ENCODE measurements at regions not wholly inside any gene's neighbourhood (a gene's known extent, or its start where the extent isn't known, plus 50 kb on each side); places are given as distances from the start of the nearest gene placed in this dataset.

DNA sequence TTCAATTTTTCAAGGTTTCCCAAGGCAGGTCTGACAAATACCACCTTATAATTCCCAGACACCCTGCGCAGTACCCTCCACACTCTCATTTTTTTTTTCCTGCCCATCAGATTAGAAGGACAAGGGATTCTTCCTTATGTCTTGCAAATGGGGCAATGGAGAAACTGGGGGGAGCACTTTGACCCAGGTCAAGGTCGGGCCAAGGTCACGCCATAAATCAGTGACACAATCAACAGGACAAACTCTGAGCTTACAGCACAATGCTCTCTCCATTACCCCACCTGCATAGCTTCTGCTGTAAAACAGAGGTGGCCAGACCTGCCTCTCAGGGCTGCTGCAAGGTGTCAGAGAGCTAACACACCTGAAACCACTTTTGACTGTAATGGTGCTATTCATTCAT, 254.4 kb upstream of the ZMIZ1 start:
- no peak for DNase-seq (ENCODE audit: low read depth in 2 of 2)

DNA sequence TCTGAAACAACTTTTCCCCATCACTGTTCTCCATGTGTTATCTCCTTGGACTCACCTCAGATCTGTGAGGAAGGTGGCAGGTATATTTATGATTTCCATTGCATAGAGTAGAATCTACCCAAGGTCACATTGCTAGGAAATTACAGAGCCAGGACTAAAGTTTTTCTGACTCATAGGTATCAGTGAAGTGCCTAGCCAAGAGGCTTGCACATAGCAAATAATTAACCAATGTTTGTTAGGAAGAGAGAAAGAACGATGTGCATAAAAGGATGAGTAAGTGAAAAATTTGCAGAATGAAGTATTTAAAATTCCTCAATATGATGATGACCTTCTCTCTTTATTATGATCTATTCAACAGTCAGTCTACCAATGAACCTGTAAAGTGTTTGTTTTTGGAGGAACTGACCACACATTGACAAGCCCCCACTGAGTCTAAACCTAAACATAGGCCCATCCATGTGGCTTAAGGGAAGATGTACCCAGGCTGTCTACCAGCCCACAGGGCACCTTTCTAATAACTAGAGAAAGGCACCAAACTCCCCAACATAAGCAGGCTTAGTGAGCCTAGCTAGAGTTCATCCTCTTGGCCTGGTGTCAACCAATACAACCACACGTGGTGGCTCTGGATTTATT, 252.9 kb upstream of the ZMIZ1 start:
- no peak for DNase-seq (ENCODE audit: low read depth in 2 of 2)

DNA sequence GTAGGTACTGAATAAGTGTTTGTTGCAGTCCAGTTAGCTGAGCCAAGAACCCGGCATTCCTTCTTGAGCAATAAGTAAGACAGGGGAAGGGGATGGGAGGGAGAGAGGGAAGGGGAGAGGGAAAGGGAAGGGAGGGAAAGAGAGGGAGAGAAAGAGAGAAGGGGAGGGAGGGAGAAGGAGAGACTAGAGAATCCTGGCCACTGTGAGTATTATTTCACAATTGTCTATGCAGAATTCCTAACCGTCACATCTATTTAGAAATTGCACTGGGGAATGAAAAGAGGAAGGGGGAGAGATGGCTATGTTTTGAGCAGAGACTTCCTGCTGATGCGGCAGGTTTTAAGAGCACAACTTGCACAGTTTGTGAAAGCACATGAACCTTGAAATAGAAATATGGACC, 251.4 kb upstream of the ZMIZ1 start:
- peak in 1 of 2 experiments; percentile 15 for DNase-seq (ENCODE audit: low read depth in 2 of 2)

DNA sequence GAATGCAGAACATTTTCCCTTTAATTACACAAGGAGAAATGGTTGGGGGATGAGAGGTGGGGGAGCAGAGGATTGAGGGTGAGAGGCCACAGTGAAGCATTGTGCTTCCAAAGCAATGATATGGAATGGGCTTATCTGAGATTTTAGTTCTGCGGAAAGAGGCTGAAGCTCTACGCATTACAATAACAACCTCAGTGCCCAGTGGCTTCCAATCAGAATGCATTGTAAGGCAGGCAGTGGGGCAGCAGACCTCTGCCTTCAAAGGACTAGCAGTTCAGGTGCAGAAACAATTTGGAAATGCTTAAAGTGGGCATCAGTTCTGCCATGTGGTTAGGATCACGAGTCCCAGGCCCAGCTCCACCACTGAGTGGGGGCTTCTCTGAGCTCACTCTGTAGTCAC, 251.0 kb upstream of the ZMIZ1 start:
- DNase-seq (ENCODE audit: low read depth in 2 of 2): no peak

DNA sequence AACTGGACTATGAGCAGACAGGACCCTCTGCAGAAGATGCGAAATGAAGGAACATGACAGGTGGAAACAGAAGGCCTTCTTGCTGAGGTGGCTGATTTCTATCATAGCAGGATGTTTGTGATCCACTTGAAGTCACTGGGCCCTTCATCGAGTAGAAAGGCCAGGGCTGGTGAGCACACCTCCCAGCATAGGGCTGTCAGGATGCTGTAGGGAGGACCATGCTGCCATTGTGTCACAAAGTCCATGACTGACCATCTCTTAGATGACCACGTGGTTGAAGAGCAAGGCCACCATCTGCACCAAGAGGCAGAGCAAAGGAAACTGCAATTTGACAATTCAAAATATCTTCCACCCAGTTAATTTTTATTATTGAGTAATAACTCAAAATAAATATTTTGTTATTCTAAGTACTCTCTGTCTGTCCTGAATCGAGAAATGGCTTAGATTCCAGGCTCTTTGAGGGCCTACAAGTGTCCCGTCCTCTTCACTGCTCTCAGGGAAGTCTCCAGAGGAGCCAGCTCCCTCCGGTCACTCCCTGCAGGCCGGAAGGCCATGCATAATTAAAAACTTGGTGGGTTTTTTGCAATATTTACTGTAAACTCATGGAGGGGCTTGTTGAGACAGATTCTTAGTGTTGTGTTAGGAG, 249.3 kb upstream of the ZMIZ1 start:
- no peak for DNase-seq (ENCODE audit: low read depth in 2 of 2)

DNA sequence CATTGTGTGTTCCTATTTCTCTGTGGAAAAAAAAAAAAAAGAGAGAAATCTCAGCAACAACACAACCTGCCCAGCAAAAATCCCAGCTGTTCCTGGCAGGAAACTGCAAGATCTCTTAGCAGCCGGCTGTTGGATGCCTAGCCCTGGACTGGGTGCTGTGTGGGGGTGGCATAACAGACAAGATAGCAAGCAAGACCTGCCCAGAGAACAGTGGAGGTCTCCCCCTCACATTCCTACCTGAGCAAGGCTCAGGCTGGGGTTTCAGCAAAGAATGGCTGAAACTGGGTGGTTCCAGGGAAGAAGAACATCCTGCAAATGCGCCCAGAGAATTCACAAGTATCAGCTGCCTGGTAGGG, 248.8 kb upstream of the ZMIZ1 start:
- no peak for DNase-seq (ENCODE audit: low read depth in 2 of 2)

DNA sequence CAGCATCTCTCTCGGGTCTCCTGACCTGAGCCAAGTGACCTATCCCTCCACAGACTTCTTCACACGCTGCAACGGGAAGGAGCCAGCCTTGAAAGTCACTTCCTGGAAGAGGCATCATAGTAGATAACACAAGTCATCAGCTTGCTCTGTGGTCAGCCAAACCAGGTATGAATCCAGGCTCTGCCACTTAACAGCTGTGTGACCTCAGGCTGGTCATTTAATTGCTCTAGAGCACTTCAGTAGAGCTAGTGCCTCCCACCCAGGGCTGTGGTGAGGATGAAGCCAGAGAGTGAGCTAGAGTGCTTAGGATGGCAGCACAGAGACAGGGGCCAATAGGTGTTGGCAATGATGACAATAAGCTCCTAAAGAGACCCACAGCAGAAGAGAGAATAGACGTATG, 247.7 kb upstream of the ZMIZ1 start:
- no peak for DNase-seq (ENCODE audit: low read depth in 2 of 2)

DNA sequence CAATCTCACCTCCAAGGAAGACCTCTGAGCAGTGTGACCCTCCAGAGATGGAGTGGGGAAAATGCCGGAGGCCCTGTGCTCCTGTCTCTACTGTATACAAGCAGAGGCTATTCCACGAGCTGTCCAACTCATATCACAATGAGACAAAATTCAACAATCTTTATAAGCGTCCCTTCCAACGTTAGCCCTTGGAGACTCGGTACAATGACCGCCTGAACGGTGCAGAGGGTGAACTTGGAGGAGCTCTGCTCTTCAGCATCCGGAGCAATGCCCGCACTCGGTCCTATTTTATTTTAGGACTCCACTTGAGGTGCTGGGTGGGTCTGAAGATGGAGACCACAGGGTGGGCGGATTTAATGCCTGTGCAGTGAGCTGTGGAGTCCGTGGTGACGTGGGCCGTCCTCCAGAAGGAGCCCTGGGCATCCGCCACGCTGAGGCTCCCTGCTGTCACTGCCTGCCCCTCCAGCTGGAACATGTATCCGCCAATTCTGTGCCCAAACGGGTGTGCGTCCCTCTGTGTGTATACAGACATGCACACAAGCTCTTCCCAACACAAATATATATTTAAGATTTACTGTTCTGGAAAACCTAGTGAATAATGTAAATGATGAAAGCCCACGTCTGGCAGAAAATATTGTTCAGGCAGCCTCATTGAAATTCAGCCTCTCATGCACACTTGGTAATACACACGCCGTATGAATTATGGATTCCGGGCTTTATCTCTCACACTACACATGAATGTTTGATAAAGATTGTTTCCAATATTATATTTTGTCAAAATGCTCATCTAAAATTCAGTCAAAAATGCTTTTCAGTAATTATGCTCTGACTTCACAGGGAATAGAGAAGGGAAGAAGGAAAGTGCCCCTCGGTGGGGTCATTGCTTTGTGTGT, 239.9 kb upstream of the ZMIZ1 start:
- no peak for DNase-seq (ENCODE audit: low read depth in 2 of 2)

DNA sequence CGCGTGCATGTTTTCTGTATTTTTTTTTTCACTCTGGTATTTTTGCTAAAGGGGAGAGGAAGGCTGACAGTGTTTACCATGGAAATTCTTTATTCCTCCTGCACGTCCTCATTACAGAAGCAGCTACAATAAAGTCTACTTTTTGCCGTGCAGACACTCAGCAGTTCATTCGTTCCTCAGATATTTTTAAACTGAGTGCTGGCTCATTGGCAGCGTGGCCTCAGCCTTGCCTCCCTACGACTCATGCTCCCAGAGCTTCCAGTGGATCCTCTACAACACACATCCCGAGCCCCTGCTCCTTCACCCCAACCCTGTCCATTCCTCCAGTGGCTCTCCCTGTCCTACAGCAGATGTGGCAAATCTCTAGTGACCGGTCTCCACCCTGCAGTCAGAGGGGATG, 239.2 kb upstream of the ZMIZ1 start:
- DNase-seq (ENCODE audit: low read depth in 2 of 2): no peak

DNA sequence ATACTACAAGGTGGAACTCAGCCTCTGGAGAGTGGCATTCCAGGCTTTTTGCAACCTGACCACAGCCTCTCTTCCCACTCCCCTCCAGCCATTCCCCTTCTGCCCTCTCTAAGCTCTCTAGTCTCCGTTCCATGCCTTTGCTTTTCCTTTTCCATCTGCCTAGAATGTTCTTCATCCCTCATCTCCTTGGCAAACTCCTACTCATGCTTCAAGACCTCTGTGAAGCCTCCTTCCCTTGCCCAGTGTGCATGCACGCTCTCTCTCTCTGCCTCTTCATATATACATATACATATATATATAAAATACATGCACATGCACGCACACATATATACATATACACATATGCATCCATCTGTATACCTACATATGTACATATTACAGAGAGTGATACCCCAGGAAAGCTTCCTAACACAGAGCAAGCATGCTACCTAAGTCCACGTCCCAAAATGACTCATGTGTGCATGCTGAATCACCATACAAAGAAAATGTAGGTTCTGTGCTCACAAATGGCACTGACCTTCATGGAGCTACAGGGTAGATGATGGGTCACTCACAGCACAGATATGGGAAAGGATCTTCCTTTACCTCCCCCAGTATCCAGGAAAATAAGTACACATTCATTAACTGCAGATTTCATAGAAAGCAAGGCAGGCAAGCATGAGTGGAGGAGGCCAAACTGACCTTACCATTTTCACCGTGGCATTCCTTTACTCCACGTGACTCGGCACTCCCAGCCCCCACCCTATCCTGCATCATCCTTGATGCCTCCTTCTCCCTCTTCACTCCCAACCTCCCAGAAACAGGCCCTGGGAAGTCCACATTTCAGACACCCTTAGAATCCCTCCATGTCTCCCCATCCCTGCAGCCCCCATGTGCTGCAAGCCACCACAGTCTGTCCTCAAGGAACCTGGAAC, 238.4 kb upstream of the ZMIZ1 start:
- no peak for DNase-seq (ENCODE audit: low read depth in 2 of 2)

DNA sequence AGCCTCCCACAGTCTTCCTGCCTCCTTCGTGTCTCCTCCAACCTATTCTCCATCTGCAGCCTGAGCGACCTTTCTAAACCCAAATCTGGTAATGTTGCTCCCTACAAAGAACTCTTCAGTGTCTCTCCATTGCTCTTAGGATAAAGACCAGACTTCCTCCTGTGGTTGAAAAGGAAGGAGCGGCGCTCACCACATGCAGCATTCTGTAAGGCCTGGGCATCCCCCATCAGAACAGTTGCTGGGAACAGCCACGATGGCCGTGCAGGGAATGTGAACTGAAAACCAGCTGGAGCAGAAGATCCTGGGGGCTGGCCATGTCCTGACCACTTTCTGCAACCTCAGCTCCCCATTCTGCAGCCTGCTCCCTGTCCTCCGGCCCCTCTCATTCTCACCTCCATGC, 237.8 kb upstream of the ZMIZ1 start:
- no peak for DNase-seq (ENCODE audit: low read depth in 2 of 2)

DNA sequence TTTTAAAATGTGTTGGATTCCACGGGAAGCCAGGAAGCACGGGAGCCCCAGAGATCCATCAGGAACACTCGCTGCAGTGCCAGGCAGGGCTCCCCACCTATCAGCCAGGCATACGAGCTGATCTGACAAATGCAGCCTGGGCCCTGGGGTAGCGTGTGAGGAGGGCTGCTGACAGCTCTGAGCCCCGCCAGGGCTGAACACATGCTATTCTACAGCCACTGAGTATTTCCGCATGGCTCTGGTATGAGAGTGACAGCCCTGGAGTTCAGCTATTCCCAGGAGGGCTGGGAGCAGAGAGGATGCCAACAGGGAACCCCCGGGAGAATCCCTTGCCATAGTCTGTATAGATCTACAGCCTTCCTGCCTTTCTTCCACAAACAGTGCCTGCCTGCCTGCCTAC, 237.3 kb upstream of the ZMIZ1 start:
- no peak for DNase-seq (ENCODE audit: low read depth in 2 of 2)

DNA sequence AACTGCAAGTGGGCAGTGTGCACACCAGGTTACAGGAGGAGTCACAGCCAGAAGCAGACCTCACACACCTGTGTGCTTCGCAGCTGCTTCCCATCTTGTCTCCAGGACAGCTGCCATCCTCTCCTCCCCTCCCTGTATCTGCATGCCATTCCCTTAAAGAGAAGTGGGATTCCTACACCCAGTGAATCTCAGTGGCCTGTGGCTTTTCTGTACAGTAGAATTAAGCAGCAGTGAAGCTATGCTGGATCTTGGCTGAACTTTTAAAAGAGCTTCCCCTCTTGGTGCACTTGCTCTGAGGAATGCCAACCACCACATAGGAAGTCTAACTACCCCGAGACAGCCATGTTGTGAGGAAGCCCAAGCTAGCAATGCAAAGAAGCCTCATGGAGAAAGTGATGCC, 236.5 kb upstream of the ZMIZ1 start:
- DNase-seq (ENCODE audit: low read depth in 2 of 2): no peak

DNA sequence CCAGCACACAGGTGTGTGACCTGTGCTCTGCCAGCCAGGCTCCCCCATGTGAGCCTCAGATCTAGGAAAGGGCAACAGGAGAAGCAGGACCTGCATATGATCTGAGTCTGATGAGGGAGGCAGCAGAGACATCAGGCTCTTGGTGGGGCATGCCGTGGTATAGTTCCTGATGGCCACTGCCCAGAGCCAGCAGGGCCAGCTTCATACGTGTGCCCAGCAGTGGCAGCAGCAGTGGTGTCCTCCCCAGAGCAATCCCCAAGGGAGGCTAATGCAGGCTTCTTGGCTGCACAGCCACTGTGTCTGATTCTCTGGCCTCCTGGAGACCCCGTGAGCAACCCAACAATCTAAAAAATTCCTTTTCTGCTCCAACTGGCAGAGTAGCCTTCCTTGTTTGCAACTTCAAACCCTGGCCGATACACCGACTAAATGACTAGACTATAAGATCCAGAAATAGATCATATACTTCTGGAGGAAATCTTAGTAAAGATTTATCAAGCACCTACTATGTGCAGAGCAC, 230.6 kb upstream of the ZMIZ1 start:
- no peak for DNase-seq (ENCODE audit: low read depth in 2 of 2)

DNA sequence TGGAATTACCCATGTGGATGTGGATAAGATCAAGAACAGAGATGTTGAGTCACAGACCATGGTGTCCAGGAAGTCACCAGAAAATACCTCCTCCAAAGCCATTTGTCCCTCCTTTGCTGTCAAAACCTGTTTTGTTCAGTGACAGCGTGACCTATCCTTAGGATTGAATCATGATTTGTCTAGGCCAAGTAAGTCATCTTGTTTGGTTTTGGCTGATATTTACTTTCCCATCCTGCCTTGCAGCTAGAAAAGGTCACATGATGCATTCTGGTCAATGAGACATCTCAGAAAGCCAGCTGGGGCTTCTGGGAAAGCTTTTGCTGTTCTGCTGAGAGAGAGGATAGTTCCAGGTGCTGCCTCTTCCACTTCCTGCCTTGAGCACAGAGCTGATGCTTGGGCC, 225.3 kb upstream of the ZMIZ1 start:
- no peak for DNase-seq (ENCODE audit: low read depth in 2 of 2)

DNA sequence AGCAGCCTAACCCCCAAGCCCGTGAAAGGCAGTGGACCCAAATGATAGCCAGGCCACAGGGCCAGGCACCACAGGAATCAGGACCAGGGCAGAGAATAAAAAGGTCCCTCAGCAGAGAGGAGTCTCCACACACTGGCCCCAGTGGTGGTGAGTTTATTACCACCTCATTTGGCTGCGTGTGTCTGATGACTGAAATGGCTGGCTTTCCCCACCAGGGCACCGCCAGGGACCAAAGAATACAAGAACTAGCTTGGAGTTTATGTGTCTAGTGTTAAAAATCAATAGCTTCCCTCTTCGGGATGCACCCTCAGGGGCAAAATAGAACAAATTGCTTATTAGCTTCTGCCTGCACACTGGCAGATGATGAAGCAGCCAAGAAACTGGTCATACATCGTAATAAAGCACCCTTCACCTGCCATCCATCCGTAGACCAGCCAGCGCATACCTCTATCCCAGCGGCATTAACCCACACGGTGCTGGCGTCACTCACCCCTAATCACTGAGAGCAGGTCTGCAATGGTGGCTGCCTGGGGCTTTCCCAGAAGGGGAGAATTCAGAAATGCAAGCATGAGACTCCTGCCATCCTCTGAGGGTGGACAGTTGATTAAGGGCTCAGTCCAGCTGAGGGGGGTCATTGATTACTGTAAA, 223.7 kb upstream of the ZMIZ1 start:
- DNase-seq (ENCODE audit: low read depth in 2 of 2): no peak

DNA sequence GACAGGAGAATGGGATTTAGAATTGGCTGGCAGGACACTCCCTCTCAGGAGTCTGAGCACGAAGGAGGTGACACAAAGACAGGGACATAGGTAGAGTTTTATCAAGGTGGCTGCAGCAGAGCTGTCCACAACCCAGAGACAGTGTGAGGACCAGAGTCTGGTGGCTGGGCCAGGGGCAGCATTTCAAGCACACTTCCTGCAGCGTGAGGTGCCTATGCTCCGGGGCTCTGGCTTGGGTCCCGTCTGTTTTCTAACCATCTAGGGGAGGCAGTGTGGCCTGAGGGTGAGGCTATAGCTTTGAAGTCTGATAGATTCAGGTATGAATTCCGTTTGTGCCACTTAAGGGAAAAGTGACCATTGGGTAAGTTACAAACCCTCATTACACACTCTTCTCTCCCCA, 222.7 kb upstream of the ZMIZ1 start:
- DNase-seq (ENCODE audit: low read depth in 2 of 2): no peak

DNA sequence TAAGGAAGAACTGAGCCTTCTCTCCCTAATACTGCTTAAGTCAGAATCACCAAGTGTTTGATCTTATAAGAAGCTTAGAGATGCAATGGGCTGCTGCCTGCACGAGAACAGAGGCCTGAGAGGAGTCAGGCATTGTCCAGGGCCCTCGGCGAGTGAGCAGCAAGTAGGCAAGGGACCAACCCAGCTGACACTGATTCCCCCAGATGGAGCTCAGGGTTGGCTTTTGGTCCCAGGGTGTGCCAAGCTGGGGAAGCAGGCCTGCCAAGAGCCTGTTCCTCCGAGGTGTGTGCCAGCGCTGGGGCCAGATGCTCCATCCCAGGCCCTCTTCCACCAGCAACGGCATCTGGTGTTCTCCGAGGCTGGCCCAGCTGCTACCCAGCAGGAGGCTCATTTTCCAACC, 222.0 kb upstream of the ZMIZ1 start:
- no peak for DNase-seq (ENCODE audit: low read depth in 2 of 2)

DNA sequence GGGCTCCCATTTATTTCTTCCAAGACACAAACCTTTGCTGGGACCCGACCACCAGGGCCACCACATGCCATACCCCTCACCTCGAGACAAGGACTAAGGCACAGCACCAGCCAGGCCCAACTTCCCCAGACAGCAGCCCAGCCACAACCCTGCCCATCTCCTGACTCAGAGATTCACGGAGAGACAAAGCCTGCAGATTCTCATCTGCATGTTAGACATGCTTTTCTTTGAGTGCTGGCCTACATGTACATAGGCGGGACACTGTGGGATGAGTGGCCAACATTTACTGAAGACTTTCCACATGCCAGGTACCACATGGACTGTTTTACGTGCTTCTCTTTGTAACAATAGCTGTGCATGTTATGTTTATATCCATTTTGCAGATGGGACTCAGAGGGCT, 221.3 kb upstream of the ZMIZ1 start:
- no peak for DNase-seq (ENCODE audit: low read depth in 2 of 2)

DNA sequence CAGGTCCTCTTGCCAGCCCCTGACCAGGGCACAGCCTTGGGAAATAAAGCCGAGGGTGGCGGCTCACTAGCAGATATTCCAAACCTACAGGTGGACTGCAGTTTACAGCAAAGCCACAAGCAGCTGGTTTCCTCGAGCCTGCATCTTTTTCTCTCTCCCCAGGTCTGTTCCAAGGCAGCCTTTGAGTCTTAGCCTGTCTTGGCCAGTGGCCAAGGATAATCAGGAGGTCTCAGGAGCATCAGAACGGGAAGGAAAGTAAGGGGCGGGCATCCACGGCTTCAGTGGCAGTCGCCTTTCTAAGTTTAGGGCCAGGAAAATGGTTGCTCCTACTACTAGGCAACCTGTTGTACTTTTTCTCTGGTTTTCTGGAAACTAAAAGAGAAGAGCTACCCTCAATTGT, 219.7 kb upstream of the ZMIZ1 start:
- DNase-seq (ENCODE audit: low read depth in 2 of 2): no peak

DNA sequence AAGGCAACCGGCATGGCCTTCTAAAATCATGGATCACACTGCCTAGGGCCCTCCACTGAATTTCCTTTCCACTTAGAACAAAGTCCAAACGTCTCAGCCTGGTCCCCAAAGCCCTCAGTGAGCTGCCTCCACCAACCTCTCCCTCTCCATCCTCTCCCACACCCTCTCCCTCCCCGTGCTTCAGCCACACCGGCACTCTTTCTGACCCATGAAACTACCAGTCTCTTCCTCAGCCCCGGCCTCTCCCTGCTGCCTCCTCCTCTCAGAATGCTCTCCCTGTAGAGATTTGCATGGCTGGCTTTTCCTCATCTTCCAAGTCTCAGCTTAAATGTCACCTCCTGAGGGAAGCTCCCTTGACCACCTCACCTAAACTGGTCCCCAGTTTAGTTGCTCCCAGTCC, 219.0 kb upstream of the ZMIZ1 start:
- DNase-seq (ENCODE audit: low read depth in 2 of 2): no peak

Data from fibroblast of skin of left quadriceps (primary cell).